Loucy (cell line): ENCODE measurements at regions not wholly inside any gene's neighbourhood (a gene's known extent, or its start where the extent isn't known, plus 50 kb on each side); places are given as distances from the start of the nearest gene placed in this dataset.

ENCODE experiments used
- H2AFZ ChIP-seq: fragments of 200-600 bp; sonication (generic); 2 replicates; pipeline ENCODE4 v1.6.0; 2016; ENCODE audit warnings: antibody characterized with exemption, mild to moderate bottlenecking, low read length, moderate library complexity
- H3F3A ChIP-seq: fragments of 200-600 bp; 2 replicates; pipeline ENCODE4 v1.6.0; 2016; ENCODE audit warnings: antibody characterized with exemption, low read depth, mild to moderate bottlenecking
- H3K27me3 ChIP-seq: fragments of 200-600 bp; sonication (generic); 2 replicates; pipeline ENCODE4 v1.6.1; 2014; ENCODE audit warnings: low read length, mild to moderate bottlenecking; ENCODE audit not compliant: insufficient read depth, poor library complexity, severe bottlenecking
- H3K36me3 ChIP-seq: fragments of 200-600 bp; sonication (generic); 2 replicates; pipeline ENCODE4 v1.6.1; 2016; ENCODE audit warnings: low read length; ENCODE audit not compliant: insufficient read depth
- H3K4me1 ChIP-seq: fragments of 200-600 bp; sonication (generic); 2 replicates; pipeline ENCODE4 v1.5.1; 2014; ENCODE audit warnings: low read length, mild to moderate bottlenecking; ENCODE audit not compliant: insufficient read depth, poor library complexity, severe bottlenecking
- H3K4me2 ChIP-seq: fragments of 200-600 bp; sonication (generic); 2 replicates; pipeline ENCODE4 v1.6.0; 2014; ENCODE audit warnings: antibody characterized with exemption, low read length, low read depth, mild to moderate bottlenecking; ENCODE audit not compliant: poor library complexity, severe bottlenecking
- H3K4me3 ChIP-seq: fragments of 200-600 bp; sonication (generic); 2 replicates; pipeline ENCODE4 v1.5.1; 2014; ENCODE audit warnings: low read length, mild to moderate bottlenecking, mixed read lengths; ENCODE audit not compliant: poor library complexity, severe bottlenecking
- H3K79me2 ChIP-seq: fragments of 200-600 bp; sonication (generic); 2 replicates; pipeline ENCODE4 v1.6.1; 2014; ENCODE audit warnings: low read length; ENCODE audit not compliant: insufficient read depth
- H3K9ac ChIP-seq: fragments of 200-600 bp; sonication (generic); 2 replicates; pipeline ENCODE4 v1.6.0; 2014; ENCODE audit warnings: mild to moderate bottlenecking, low read depth, low read length, moderate library complexity; ENCODE audit not compliant: poor library complexity, severe bottlenecking
- H3K9me2 ChIP-seq: fragments of 200-600 bp; sonication (generic); replicated peaks from 2 replicates; pipeline ENCODE4 v1.6.1; 2016; ENCODE audit warnings: low read depth, low read length, mixed read lengths
- H3K9me3 ChIP-seq: fragments of 200-600 bp; sonication (generic); 2 replicates; pipeline ENCODE4 v1.6.1; 2014; ENCODE audit warnings: mild to moderate bottlenecking, antibody characterized with exemption, low read length, low read depth; ENCODE audit not compliant: insufficient read depth
- H4K20me1 ChIP-seq: fragments of 200-600 bp; sonication (generic); 2 replicates; pipeline ENCODE4 v1.6.0; 2014; ENCODE audit warnings: antibody characterized with exemption, low read length, mild to moderate bottlenecking; ENCODE audit not compliant: insufficient read depth, poor library complexity, severe bottlenecking
- EZH2phosphoT487 ChIP-seq: fragments of 200-600 bp; IDR thresholded peaks from 2 replicates; pipeline ENCODE4 v1.6.1; 2018; ENCODE audit warnings: antibody characterized with exemption, mild to moderate bottlenecking, moderate library complexity, borderline replicate concordance
- TF ChIP-seq, protein P1 (sequence below): fragments of 200-600 bp; sonication (generic); conservative IDR thresholded peaks from 2 replicates; pipeline ENCODE4 v1.5.1; 2014; ENCODE audit warnings: mild to moderate bottlenecking, antibody characterized with exemption, low read length

DNA sequence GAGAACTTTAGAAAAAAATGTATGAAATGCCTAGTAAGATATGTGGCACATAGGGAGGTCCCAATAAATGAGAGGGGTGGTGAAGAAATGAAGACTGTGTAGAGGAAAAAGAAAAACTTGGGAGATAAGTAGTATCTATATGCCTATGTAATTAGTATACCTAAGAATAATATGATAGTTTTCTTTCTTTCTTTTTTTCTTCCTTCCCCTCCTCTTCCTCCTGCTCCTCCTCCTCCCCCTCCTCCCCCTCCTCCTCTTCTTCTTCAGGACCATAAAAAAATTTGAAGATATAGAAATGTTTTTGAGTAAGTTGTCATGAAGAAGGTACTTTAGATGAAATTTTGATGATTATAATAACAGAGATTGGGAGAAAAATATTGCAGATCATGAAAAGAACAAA, 857.4 kb downstream of the MAT2B start:
- no peaks in the 10 kb centered on the region for H4K20me1 ChIP-seq
- no peak overlapping the region for H3K4me2 ChIP-seq
- TF ChIP-seq EZH2phosphoT487, result no peak
- TF ChIP-seq, protein P1, sequence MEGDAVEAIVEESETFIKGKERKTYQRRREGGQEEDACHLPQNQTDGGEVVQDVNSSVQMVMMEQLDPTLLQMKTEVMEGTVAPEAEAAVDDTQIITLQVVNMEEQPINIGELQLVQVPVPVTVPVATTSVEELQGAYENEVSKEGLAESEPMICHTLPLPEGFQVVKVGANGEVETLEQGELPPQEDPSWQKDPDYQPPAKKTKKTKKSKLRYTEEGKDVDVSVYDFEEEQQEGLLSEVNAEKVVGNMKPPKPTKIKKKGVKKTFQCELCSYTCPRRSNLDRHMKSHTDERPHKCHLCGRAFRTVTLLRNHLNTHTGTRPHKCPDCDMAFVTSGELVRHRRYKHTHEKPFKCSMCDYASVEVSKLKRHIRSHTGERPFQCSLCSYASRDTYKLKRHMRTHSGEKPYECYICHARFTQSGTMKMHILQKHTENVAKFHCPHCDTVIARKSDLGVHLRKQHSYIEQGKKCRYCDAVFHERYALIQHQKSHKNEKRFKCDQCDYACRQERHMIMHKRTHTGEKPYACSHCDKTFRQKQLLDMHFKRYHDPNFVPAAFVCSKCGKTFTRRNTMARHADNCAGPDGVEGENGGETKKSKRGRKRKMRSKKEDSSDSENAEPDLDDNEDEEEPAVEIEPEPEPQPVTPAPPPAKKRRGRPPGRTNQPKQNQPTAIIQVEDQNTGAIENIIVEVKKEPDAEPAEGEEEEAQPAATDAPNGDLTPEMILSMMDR, result no peak
- no peaks in the 10 kb centered on the region for H3K9me2 ChIP-seq
- no peaks in the 10 kb centered on the region for H3K9me3 ChIP-seq
- no peaks in the 10 kb centered on the region for H3K4me1 ChIP-seq
- H3K27me3 ChIP-seq, result no peaks in the 10 kb centered on the region
- no peak overlapping the region for H3K9ac ChIP-seq
- no peak overlapping the region for H2AFZ ChIP-seq
- no peaks in the 10 kb centered on the region for H3F3A ChIP-seq
- no peaks in the 10 kb centered on the region for H3K79me2 ChIP-seq
- no peak overlapping the region for H3K4me3 ChIP-seq
- no peaks in the 10 kb centered on the region for H3K36me3 ChIP-seq

GRCh38 chr5:164364237-164365208, 859.1 kb downstream of the MAT2B start:
- no peaks in the 10 kb centered on the region for H3K27me3 ChIP-seq
- no peaks in the 10 kb centered on the region for H4K20me1 ChIP-seq
- no peaks in the 10 kb centered on the region for H3K36me3 ChIP-seq
- no peaks in the 10 kb centered on the region for H3F3A ChIP-seq
- H3K9me2 ChIP-seq, result no peaks in the 10 kb centered on the region
- H3K9ac ChIP-seq, result no peak overlapping the region
- TF ChIP-seq, protein P1, result no peak
- H3K79me2 ChIP-seq, result no peaks in the 10 kb centered on the region
- no peaks in the 10 kb centered on the region for H3K4me1 ChIP-seq
- H3K9me3 ChIP-seq, result no peaks in the 10 kb centered on the region
- H2AFZ ChIP-seq, result no peak overlapping the region
- no peak overlapping the region for H3K4me3 ChIP-seq
- no peak overlapping the region for H3K4me2 ChIP-seq

GRCh38 chr5:164370841-164371240, 865.4 kb downstream of the MAT2B start:
- Histone ChIP-seq H3K9ac (no peak overlapping the region), H3K4me2 (no peak overlapping the region), H2AFZ (no peak overlapping the region), H3K9me3 (no peaks in the 10 kb centered on the region), H3K9me2 (no peaks in the 10 kb centered on the region), H3K79me2 (no peaks in the 10 kb centered on the region), H3K4me3 (no peak overlapping the region), H3K36me3 (no peaks in the 10 kb centered on the region), H3K4me1 (no peaks in the 10 kb centered on the region), H3K27me3 (no peaks in the 10 kb centered on the region), H3F3A (no peaks in the 10 kb centered on the region), H4K20me1 (no peaks in the 10 kb centered on the region)
- no peak for TF ChIP-seq EZH2phosphoT487
- TF ChIP-seq, protein P1, result no peak
